ENCODE measurements at regions not wholly inside any gene's neighbourhood (a gene's known extent, or its start where the extent isn't known, plus 50 kb on each side); places are given as distances from the start of the nearest gene placed in this dataset.

DNA sequence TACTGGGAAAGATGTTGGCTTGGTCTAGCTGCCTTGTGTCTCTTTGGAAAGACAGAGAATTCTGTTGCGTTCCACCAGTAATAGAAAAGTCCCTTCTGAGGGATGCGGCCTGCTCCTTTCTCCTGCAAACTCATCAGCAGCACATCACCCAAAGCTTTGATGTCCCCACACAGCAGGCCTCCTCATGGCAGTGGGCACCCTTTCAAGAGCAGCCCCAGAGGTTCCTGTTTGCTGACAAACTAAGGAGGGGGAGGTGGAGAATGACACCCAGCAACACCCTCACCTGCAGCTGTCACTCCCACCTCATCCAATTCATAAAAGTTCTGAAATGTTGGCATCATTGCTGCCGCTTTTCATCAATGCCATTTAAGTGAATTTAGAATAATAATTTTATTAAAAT is 556.6 kb downstream of the BCL11A start:
- DNase-seq (ENCODE audit: low spot score in 2 of 2), result no peak
- H3K36me3 Mint-ChIP-seq, result no peaks in the 10 kb centered on the region
- H3K9me3 Mint-ChIP-seq, result no peaks in the 10 kb centered on the region
- no peak overlapping the region for H3K27ac Mint-ChIP-seq
- no peak for ATAC-seq

DNA sequence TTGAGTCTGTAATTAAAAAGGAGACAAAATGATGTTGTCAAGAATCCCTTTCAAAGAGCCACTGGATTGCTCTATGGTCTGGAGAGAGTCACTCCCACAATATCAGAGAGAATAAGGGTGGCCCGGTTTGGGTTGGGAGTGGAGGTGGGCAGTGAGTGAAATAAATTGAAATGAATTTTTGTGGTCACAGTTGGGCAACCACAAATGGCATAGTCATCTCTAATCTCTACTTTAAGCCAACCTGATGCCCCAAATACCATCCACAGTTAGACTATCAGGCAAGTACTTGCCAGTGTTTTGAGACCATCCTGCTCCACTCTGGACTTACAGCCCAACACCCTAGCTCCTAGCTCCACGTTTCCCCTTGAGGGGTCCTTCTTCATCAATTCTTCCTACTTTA is 559.7 kb downstream of the BCL11A start:
- no peaks in the 10 kb centered on the region for H3K9me3 Mint-ChIP-seq
- DNase-seq (ENCODE audit: low spot score in 2 of 2) (no peak), ATAC-seq (no peak)
- no peaks in the 10 kb centered on the region for H3K36me3 Mint-ChIP-seq
- no peak overlapping the region for H3K27ac Mint-ChIP-seq

DNA sequence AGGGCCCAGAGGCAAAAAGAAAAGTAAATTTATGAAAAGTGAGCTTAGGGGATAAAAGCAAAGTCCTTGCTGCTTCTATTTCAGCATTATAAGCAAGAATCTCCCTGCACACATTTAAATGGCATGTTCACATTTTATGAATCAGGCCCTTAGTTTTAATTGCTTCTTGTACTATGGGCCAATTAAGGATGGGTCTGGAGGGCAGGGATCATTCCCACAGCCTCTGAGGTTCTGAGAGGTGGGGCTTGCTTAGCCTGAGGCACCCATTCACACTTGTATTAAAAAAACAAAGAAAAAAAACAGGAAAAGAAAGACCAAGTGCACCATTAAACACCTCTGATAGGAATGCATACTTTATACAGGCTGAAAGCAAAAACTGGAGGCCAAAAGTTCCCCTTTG is 565.1 kb downstream of the BCL11A start:
- ATAC-seq (no peak), DNase-seq (ENCODE audit: low spot score in 2 of 2) (no peak)
- Mint-ChIP-seq H3K36me3 (no peaks in the 10 kb centered on the region), H3K27ac (no peak overlapping the region), H3K9me3 (no peaks in the 10 kb centered on the region)

DNA sequence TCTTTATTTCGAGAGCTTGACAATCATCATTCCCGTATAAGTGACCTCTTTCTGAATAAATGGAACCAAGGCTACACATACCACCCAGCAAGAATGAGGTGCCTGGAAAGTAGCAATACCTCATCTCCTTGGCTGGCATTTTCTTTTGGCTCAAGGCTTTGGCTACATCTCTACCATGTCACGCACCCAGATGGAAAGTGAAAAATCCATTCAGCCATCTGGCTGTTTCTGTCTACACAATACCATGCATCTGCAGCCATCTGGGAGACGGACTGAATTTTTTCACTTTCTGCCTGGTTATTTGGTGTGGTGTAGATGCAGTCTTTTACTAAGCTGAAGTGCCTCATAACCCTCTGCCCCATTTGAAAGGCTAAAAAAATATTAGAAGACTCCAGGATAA is 566.9 kb downstream of the BCL11A start:
- ATAC-seq, result no peak
- H3K36me3 Mint-ChIP-seq, result no peaks in the 10 kb centered on the region
- no peaks in the 10 kb centered on the region for H3K9me3 Mint-ChIP-seq

GRCh38 chr2:59985923-59986322 is 567.5 kb downstream of the BCL11A start:
- Mint-ChIP-seq H3K36me3 (no peaks in the 10 kb centered on the region), H3K9me3 (no peaks in the 10 kb centered on the region)
- no peak for ATAC-seq

More for the DNA sequence above, 566.9 kb downstream of the BCL11A start:
- no peak for DNase-seq (ENCODE audit: low spot score in 2 of 2)
- H3K27ac Mint-ChIP-seq, result no peak overlapping the region

DNA sequence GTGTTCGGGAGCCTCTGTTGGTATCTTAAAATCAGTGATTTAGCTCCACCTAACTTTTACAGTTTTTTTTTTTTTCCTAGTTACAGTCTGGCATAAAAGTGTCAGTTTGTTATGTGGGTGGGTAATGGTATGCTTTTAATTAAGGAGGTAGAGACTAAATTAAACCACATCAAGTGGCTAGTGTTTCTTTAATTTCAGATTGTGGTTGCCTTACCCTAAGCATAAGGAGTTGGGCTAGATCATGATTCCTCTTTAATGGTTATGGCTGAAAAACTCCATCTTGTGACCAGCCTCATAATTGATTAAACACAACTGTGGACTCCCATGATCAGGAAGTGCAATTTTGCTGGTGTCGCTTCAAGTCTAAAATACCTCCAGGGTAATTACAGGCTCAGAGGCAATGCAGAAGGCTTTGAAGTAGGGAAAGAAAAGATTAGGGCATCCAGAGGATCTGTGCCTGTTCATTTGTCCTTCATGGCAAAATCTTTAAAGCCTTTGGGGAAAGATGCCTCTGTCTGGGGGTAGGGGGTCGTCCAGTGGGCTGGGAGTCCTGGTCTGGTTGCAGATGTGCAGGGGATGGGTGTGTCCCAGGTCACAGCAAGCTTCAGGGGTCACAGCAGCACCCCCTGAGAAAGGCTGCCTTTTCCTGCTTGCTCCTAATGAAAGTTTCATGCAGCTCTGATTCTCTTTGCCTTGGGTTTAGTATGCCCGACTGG is 579.2 kb downstream of the BCL11A start:
- no peak for ATAC-seq
- no peak for DNase-seq (ENCODE audit: low spot score in 2 of 2)
- H3K9me3 Mint-ChIP-seq, result no peaks in the 10 kb centered on the region
- H3K36me3 Mint-ChIP-seq, result no peaks in the 10 kb centered on the region
- H3K27ac Mint-ChIP-seq, result no peak overlapping the region

More at GRCh38 chr2:59985923-59986322, 567.5 kb downstream of the BCL11A start:
- H3K27ac Mint-ChIP-seq, result no peak overlapping the region
- no peak for DNase-seq (ENCODE audit: low spot score in 2 of 2)

DNA sequence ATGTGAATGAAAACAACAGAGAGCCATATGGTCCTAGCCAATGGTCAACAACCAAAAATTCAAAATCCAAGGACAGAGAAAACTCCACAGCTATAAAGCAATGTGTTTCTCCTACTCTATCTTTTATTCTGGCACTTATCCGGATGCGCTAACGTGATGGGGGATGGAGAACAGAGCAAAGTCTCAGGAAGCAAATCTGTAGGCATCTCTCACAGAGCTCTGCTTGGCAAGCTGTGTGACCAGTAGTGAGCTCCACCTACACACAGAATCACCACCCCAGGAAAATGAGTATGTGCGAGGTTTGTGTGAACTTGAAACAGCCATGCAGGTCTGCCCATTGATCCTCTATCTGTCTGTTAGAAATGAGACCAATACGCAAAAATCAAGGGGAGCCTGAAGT is 584.3 kb downstream of the BCL11A start:
- no peak for DNase-seq (ENCODE audit: low spot score in 2 of 2)
- Mint-ChIP-seq H3K27ac (no peak overlapping the region), H3K9me3 (no peaks in the 10 kb centered on the region), H3K36me3 (no peaks in the 10 kb centered on the region)
- no peak for ATAC-seq

DNA sequence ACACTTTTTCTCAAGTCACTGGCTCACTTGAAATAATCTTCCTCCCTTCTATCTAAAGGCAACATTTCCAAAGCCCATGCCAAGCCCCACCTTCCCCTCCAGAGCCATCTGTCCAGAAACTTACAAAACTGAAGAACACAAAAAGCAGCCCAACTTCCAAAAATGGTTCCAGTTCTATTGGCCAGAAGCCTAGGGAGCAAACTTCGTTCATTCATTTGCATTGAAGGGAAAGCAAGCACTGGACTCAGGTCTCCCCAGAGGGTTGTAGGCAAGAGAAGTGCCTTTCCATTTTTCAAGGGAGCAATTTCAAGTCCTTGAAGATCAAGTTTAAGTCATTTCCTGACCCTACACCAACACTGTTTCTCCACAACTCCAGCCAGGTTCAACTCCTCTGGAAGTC is 585.0 kb downstream of the BCL11A start:
- DNase-seq (ENCODE audit: low spot score in 2 of 2) (no peak), ATAC-seq (no peak)
- H3K36me3 Mint-ChIP-seq, result no peaks in the 10 kb centered on the region
- H3K9me3 Mint-ChIP-seq, result no peaks in the 10 kb centered on the region
- H3K27ac Mint-ChIP-seq, result no peak overlapping the region

DNA sequence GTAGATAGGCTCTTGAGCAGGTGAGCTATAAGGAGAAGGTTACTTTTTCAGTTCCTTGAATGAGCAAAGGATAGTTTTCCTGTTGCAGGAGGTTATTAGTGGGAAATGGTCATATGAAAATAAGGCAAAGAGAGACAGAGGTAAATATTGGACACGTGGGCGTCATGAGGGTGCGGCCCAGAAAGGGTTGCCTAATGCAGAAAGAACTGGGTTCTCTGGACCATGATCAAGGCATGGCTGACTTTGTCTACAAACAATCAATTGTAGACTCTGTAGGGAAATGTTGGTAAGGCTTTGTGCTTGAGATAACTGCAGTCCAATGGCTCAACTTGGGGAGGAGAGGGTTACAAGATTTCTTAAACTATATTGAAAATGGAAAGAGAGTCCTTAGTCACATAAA is 585.8 kb downstream of the BCL11A start:
- Mint-ChIP-seq H3K9me3 (no peaks in the 10 kb centered on the region), H3K27ac (no peak overlapping the region), H3K36me3 (no peaks in the 10 kb centered on the region)
- ATAC-seq (no peak), DNase-seq (ENCODE audit: low spot score in 2 of 2) (no peak)

GRCh38 chr2:59963157-59963556 is 590.3 kb downstream of the BCL11A start:
- Mint-ChIP-seq H3K27ac (no peak overlapping the region), H3K36me3 (no peaks in the 10 kb centered on the region), H3K9me3 (no peaks in the 10 kb centered on the region)
- ATAC-seq, result no peak
- DNase-seq (ENCODE audit: low spot score in 2 of 2), result no peak

GRCh38 chr2:59961746-59962145 is 591.7 kb downstream of the BCL11A start:
- Mint-ChIP-seq H3K9me3 (no peaks in the 10 kb centered on the region), H3K27ac (no peak overlapping the region), H3K36me3 (no peaks in the 10 kb centered on the region)
- DNase-seq (ENCODE audit: low spot score in 2 of 2) (no peak), ATAC-seq (no peak)

DNA sequence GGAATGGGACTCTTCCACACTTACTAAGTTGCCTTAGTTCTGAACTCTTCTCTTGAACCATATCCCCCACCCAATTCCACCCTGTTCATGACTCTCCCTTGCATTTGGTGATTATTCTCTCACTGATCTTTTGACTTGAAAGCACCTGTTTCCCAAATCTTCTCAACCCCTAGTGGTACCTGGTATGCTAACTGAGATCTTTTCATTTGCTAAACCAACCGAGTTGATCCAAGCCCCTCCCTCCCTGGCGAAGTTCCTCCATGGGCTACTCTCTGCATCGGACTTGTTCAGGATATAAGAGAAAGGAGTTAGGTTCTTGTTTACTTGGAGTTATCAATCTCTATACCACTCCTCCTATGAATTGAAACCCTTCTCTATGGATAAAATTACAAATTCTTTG is 593.5 kb downstream of the BCL11A start:
- no peaks in the 10 kb centered on the region for H3K9me3 Mint-ChIP-seq
- H3K36me3 Mint-ChIP-seq, result no peaks in the 10 kb centered on the region

DNA sequence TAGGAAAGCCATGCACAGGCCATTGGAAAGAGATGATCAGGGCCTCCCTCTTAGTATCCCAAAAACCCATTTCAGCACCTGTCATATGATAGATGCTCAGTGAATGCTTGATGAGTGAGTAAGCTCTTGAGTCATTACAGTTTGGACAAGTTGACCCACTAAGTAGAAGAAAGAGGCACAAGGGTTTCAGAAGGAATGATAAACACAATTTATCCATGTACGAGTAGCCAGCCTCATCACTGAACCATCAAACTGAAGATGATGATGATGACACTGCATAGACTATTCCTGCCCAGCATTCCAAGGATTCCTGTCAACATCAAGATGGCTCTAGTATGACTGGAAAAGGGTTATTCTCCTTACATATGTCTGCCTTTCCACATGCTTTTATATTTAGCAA is 596.0 kb downstream of the BCL11A start:
- Mint-ChIP-seq H3K36me3 (no peaks in the 10 kb centered on the region), H3K9me3 (peaks cover 0 to 5% of the 10 kb centered on the region in 2 donors), H3K27ac (no peak overlapping the region)
- DNase-seq (ENCODE audit: low spot score in 2 of 2), result no peak
- no peak for ATAC-seq

More for the DNA sequence above, 593.5 kb downstream of the BCL11A start:
- ATAC-seq (no peak), DNase-seq (ENCODE audit: low spot score in 2 of 2) (no peak)
- H3K27ac Mint-ChIP-seq, result no peak overlapping the region

GRCh38 chr2:59956981-59957380 is 596.5 kb downstream of the BCL11A start:
- DNase-seq (ENCODE audit: low spot score in 2 of 2) (no peak), ATAC-seq (no peak)
- Mint-ChIP-seq H3K36me3 (no peaks in the 10 kb centered on the region), H3K9me3 (peaks cover 0 to 5% of the 10 kb centered on the region in 2 donors), H3K27ac (no peak overlapping the region)

DNA sequence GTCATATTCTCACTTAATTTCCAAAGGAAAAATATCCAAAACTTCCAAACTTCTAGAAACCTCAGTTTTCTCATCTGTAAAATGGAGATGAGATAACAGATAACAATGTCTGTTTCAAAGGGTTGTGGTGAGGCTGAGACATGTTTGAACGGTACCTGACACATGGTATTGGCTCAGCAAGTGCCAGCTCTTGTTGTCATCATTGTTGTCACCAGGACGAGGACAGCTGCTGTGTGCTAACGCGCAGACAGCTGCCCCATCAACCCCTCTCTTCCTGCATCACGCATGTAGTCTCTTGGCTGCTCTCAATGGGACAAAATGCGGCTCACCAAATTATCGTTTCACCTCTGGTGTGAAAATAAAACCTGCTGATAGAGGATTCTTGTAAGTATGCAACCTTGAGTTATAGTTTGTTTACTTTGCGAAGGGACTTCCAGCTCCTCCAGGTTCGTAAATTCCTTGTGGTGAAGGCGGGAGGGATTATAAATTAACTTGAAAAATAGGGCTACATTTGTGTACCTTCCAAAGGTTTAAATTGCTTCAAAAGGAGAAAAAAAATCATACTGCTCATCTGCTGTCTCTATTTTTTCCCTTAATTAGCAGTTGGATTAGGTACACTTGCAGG is 605.4 kb downstream of the BCL11A start:
- ATAC-seq (no peak), DNase-seq (ENCODE audit: low spot score in 2 of 2) (no peak)
- Mint-ChIP-seq H3K27ac (no peak overlapping the region), H3K36me3 (no peaks in the 10 kb centered on the region), H3K9me3 (peaks cover 0 to 2% of the 10 kb centered on the region in 2 donors)

- H3K9me3 Mint-ChIP-seq, result no peaks in the 10 kb centered on the region
- ATAC-seq, result no peak
- DNase-seq (ENCODE audit: low spot score in 2 of 2), result no peak
- H3K27ac Mint-ChIP-seq, result no peak overlapping the region
- no peaks in the 10 kb centered on the region for H3K36me3 Mint-ChIP-seq
Observed at GRCh38 chr2:59947209-59947608, 606.2 kb downstream of the BCL11A start.

DNA sequence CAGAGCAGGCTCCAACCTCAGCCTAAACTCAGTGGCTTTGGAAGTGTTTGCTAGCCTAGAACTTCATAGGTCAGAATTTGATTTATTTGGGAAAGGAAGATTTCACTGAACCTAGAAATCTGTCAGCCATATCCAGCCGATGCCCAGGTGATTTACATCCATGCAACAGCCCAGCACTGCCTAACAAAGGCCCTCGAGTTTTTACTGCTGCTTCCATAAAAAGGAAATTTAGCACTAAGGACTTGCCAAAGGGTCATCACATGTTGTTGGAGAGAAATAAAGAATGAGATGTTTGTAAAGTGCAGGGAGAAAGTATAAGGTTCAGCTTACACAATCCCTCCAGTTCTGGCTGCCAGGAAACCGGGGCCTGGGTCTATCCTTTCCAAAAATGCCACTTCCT is 614.2 kb downstream of the BCL11A start:
- DNase-seq (ENCODE audit: low spot score in 2 of 2) (no peak), ATAC-seq (no peak)
- H3K27ac Mint-ChIP-seq, result no peak overlapping the region
- no peaks in the 10 kb centered on the region for H3K9me3 Mint-ChIP-seq
- H3K36me3 Mint-ChIP-seq, result no peaks in the 10 kb centered on the region

DNA sequence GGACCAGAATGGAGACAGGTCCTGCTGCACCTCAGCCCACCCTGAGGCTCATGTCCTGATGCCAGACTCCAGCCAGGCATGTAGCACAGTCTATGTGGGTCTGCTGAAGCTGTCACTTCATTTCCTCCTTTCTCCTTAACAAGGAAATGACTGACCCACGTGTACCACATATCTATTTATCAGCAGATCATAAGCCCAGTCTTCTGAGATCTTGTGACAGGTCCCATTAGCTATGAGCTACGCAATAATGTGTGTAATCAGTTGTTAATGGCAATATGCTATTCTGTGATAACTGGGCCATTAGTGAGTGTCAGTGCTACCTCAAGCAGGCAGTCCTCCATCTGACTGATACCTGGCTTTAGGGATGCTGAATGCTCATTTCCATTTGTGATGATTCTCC is 615.3 kb downstream of the BCL11A start:
- Mint-ChIP-seq H3K9me3 (no peaks in the 10 kb centered on the region), H3K27ac (no peak overlapping the region), H3K36me3 (no peaks in the 10 kb centered on the region)
- ATAC-seq, result no peak
- no peak for DNase-seq (ENCODE audit: low spot score in 2 of 2)
